Ovary (tissue), 7 donors: ENCODE measurements at regions not wholly inside any gene's neighbourhood (a gene's known extent, or its start where the extent isn't known, plus 50 kb on each side); places are given as distances from the start of the nearest gene placed in this dataset.

Experiments used
- DNase-seq, 5 donors: peaks; one replicate each; pipeline ENCODE4 v3.0.0-alpha.2; 2019 to 2020
- H3K27ac ChIP-seq, 2 donors: fragments of 200-600 bp; one replicate each; pipeline versions ENCODE4 v1.5.1 to v1.8.0; 2019 to 2022
- H3K27me3 ChIP-seq: fragments of 200-600 bp; one replicate; pipeline ENCODE4 v1.8.0; 2022
- H3K36me3 ChIP-seq: fragments of 200-600 bp; sonication (generic); one replicate; pipeline ENCODE4 v1.5.1; 2019
- H3K4me1 ChIP-seq: one replicate; pipeline ENCODE4 v1.8.1; 2013; ENCODE audit warnings: mild to moderate bottlenecking, moderate library complexity; ENCODE audit not compliant: insufficient read depth
- H3K4me3 ChIP-seq: fragments of 200-600 bp; sonication (generic); one replicate; pipeline ENCODE4 v1.5.1; 2017
- H3K9me3 ChIP-seq, 2 donors: fragments of 200-600 bp in 1 of 2; sonication (generic) in 1 of 2; one replicate each; pipeline versions ENCODE4 v1.5.1 to v1.8.1; 2013 to 2019; ENCODE audit warnings: mild to moderate bottlenecking in 1 of 2, moderate library complexity in 1 of 2
- EP300 ChIP-seq: sonication (generic); formaldehyde crosslinking; IDR thresholded peaks from one replicate; pipeline ENCODE4 v1.6.1; 2017; ENCODE audit warnings: antibody characterized with exemption
- POLR2A ChIP-seq: fragments of 450-650 bp; IDR thresholded peaks from one replicate; pipeline ENCODE4 v1.6.1; 2017; ENCODE audit warnings: antibody characterized with exemption, mild to moderate bottlenecking, moderate library complexity
- WGBS, 3 donors: extraction: QIAGEN DNeasy Blood & Tissue Kit in 1 of 3; methylation state at CpG; one replicate each; pipeline versions ENCODE4 v1.1.5 to v1.1.7; 2013 to 2017; 5-methylcytosine and 5-hydroxymethylcytosine counted together
- intact Hi-C, 4 donors: fragments of 100-400 bp; cut with DNase I; formaldehyde crosslinking; loops; one replicate each; pipeline versions ENCODE4 v1.11.0 to v1.15.1; 2022 to 2023
- TF ChIP-seq, protein P1 (sequence below), 3 donors: fragments of 450-650 bp in 2 of 3; fragments of 200-600 bp in 1 of 3; IDR thresholded peaks; one replicate each; pipeline versions ENCODE4 v1.5.1 to v1.8.0; 2016 to 2022; ENCODE audit warnings: antibody characterized with exemption in 3 of 3, mild to moderate bottlenecking in 1 of 3
- donor health status: DM: no; HTN: no; CAD: no; lungs with moderate emphysema.
- donor health status: DM: no; HTN: no; CAD: no.
- donor health status: Bipolar disorder and iron deficiency.
- donor health status: DM: no; HTN: no; CAD: no.
- donor health status: DM: yes; HTN: yes; CAD: no.

DNA sequence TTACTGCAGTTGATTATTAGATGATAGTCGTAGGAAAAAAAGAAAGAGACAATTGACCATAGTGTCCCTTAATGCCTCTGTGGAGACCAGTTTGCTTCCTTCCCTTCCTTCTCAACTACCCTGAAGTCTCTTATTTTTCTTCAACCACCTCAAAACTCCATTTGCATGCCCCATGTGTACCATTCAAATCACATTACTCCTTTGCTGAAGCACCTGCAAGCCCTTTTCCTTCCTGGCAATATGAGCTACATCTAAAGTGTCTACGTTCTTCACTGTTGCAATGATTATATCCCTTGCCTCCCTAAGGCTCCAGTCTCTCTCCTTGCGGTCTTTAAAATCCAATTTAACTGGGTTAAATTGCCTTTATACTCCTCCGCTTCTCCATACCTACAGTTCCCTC lies 867.4 kb upstream of the API5 start:
- 64 to 69% (median 66%) methylated on average over 4 of the region's 4 CpGs for whole genome bisulfite sequencing, 3 donors
- DNase-seq: no peak
- Histone ChIP-seq H3K27ac (no peak overlapping the region), H3K4me3 (no peak overlapping the region), H3K4me1 (no peaks in the 10 kb centered on the region), H3K9me3 (no peaks in the 10 kb centered on the region), H3K36me3 (no peaks in the 10 kb centered on the region), H3K27me3 (no peaks in the 10 kb centered on the region)
- intact Hi-C loops: no loop called here
- TF ChIP-seq POLR2A (no peak), EP300 (no peak)
- TF ChIP-seq, protein P1, sequence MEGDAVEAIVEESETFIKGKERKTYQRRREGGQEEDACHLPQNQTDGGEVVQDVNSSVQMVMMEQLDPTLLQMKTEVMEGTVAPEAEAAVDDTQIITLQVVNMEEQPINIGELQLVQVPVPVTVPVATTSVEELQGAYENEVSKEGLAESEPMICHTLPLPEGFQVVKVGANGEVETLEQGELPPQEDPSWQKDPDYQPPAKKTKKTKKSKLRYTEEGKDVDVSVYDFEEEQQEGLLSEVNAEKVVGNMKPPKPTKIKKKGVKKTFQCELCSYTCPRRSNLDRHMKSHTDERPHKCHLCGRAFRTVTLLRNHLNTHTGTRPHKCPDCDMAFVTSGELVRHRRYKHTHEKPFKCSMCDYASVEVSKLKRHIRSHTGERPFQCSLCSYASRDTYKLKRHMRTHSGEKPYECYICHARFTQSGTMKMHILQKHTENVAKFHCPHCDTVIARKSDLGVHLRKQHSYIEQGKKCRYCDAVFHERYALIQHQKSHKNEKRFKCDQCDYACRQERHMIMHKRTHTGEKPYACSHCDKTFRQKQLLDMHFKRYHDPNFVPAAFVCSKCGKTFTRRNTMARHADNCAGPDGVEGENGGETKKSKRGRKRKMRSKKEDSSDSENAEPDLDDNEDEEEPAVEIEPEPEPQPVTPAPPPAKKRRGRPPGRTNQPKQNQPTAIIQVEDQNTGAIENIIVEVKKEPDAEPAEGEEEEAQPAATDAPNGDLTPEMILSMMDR (IDR thresholded peaks at IDR 0.05): no peak

DNA sequence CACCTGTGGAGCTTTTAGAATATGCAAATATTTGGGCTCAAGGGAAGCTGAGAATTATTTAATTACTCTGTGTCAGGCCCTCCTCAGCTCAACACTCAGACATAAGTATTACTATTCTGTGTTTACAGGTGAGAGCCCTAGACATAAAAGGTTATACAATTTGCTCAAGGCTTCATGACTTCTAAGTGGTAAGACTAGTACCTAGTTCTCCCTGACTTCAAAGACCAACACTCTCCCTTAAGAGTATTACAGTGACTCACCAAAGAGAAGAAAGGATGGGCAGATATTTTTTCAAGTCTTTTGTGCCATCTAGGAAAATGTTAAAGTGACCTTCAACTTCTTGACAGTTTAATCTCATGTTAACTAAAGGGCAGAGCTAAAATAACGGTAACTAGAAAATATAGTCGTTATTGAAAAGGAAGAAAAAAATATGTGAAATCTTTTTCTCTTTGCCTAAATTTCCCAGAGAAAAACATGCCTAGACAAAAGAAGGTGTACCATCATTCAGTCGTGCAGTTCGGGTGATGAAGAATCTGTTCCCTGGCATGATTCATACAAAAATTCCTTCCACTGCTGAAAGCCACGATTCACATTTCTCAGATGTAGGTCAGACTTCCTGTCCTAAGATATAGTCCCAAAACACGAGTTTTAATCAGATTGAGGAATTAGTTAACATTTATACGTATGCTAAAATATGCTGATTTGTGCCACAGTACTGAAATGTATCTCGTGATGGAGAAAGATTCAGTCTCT lies 849.1 kb upstream of the API5 start:
- intact Hi-C loops: no loop called here
- TF ChIP-seq EP300 (no peak), POLR2A (no peak)
- TF ChIP-seq, protein P1 (IDR thresholded peaks at IDR 0.05): no peak
- no peak for DNase-seq
- Histone ChIP-seq H3K27ac (no peak overlapping the region), H3K36me3 (no peaks in the 10 kb centered on the region), H3K4me3 (no peak overlapping the region), H3K27me3 (no peaks in the 10 kb centered on the region), H3K4me1 (no peaks in the 10 kb centered on the region), H3K9me3 (no peaks in the 10 kb centered on the region)
- WGBS, 3 donors: 56 to 60% (median 60%) methylated on average over 8 of the region's 8 CpGs

DNA sequence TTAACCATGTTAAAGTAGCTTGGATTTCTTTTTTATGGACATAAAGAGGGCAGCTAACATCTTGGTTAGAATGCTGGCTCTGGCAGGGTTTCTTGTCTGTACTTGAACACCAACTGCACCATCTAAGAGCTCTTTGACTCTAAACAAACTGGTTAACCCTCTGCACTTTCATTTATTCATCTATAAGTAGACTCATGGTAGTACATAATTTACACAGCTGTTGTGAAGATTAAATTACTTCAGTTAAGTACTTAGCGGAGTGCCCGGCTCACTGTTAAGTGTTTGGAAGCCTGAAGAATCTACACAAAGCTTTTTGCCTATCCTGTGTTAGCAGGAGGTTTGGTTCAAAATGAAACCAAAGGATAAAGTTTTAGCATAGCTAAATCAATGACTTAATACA lies 846.2 kb upstream of the API5 start:
- Histone ChIP-seq H3K4me1 (no peaks in the 10 kb centered on the region), H3K27me3 (no peaks in the 10 kb centered on the region), H3K36me3 (no peaks in the 10 kb centered on the region), H3K4me3 (no peak overlapping the region), H3K27ac (no peak overlapping the region), H3K9me3 (no peaks in the 10 kb centered on the region)
- 59 to 76% (median 62%) methylated on average over 2 of the region's 2 CpGs for WGBS, 3 donors
- intact Hi-C loops: no loop called here
- TF ChIP-seq, protein P1 (IDR thresholded peaks at IDR 0.05): no peak
- TF ChIP-seq EP300 (no peak), POLR2A (no peak)
- DNase-seq: no peak

DNA sequence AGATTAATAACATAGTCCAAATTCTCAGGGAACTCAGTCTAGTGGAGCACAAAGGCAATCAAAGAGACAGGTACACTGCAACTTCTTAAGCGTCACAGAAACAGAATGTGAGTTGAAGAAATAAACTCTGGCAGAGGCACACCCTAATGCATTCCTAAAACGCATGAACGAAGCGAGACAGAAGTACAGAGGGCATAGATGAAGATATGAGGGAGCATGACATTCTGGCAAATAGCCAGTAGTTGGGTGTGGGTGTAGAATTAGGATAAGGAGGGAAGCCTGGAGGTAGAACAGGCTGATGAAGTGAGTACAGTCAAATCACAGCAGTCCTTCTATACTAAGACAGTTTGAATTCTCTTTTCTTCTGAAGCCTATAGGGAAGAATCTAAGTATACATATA lies 838.7 kb upstream of the API5 start:
- TF ChIP-seq POLR2A (no peak), EP300 (no peak)
- TF ChIP-seq, protein P1 (IDR thresholded peaks at IDR 0.05): no peak
- 28 to 39% (median 28%) methylated on average over 4 of the region's 4 CpGs for WGBS, 3 donors
- Histone ChIP-seq H3K36me3 (no peaks in the 10 kb centered on the region), H3K9me3 (no peaks in the 10 kb centered on the region), H3K4me1 (no peaks in the 10 kb centered on the region), H3K27me3 (no peaks in the 10 kb centered on the region), H3K4me3 (no peak overlapping the region), H3K27ac (no peak overlapping the region)
- intact Hi-C loops: no loop called here
- no peak for DNase-seq
